PC-3 (cell line): ENCODE measurements at regions not wholly inside any gene's neighbourhood (a gene's known extent, or its start where the extent isn't known, plus 50 kb on each side); places are given as distances from the start of the nearest gene placed in this dataset.

Experiments
- CTCF ChIP-seq: fragments of 300-600 bp; sonication (generic); conservative IDR thresholded peaks from 2 replicates; pipeline ENCODE4 v1.5.1; 2017; ENCODE audit warnings: antibody characterized with exemption, low read depth, mild to moderate bottlenecking, low read length
- EZH2 ChIP-seq: fragments of 300-600 bp; sonication (generic); IDR thresholded peaks from one replicate; pipeline ENCODE4 v1.6.1; 2017; ENCODE audit warnings: antibody characterized with exemption, mild to moderate bottlenecking, low read length; ENCODE audit not compliant: unreplicated experiment

GRCh38 chr10:121041906-121042305 is 190.7 kb downstream of the WDR11 start:
- no peak for TF ChIP-seq CTCF
- TF ChIP-seq EZH2 = no peak
